ENCODE measurements at regions not wholly inside any gene's neighbourhood (a gene's known extent, or its start where the extent isn't known, plus 50 kb on each side); places are given as distances from the start of the nearest gene placed in this dataset.

- DNase-seq: no peak
These were observed 171.0 kb upstream of the CITED2 start for GRCh38 chr6:139545206-139546105.

GRCh38 chr6:139544701-139545057 is 170.2 kb upstream of the CITED2 start:
- DNase-seq: no peak

- DNase-seq: no peak
These were observed 167.9 kb upstream of the CITED2 start for GRCh38 chr6:139542351-139542750.

GRCh38 chr6:139540894-139541293 is 166.4 kb upstream of the CITED2 start:
- no peak for DNase-seq

- no peak for DNase-seq
These were observed 165.8 kb upstream of the CITED2 start for GRCh38 chr6:139540276-139540675.

- no peak for DNase-seq
These were observed 165.4 kb upstream of the CITED2 start for GRCh38 chr6:139539852-139540251.

- DNase-seq: no peak
These were observed 163.9 kb upstream of the CITED2 start for GRCh38 chr6:139538366-139538765.

GRCh38 chr6:139536751-139537617 is 162.5 kb upstream of the CITED2 start:
- DNase-seq: no peak

GRCh38 chr6:139534472-139535115 is 160.1 kb upstream of the CITED2 start:
- peak; percentile 5 for DNase-seq

- no peak for DNase-seq
These were observed 159.4 kb upstream of the CITED2 start for GRCh38 chr6:139533573-139534471.

GRCh38 chr6:139533171-139533570 is 158.7 kb upstream of the CITED2 start:
- no peak for DNase-seq

- no peak for DNase-seq
These were observed 157.0 kb upstream of the CITED2 start for GRCh38 chr6:139531148-139532115.

- DNase-seq: no peak
These were observed 156.1 kb upstream of the CITED2 start for GRCh38 chr6:139530561-139530960.

- DNase-seq: no peak
These were observed 155.0 kb upstream of the CITED2 start for GRCh38 chr6:139529420-139529819.

- DNase-seq: no peak
These were observed 154.0 kb upstream of the CITED2 start for GRCh38 chr6:139528471-139528870.

GRCh38 chr6:139525415-139525814 is 151.0 kb upstream of the CITED2 start:
- no peak for DNase-seq

GRCh38 chr6:139523986-139524385 is 149.5 kb upstream of the CITED2 start:
- no peak for DNase-seq

- DNase-seq: no peak
These were observed 148.2 kb upstream of the CITED2 start for GRCh38 chr6:139522511-139523220.

- no peak for DNase-seq
These were observed 146.9 kb upstream of the CITED2 start for GRCh38 chr6:139521338-139521737.

GRCh38 chr6:139520321-139520768 is 145.9 kb upstream of the CITED2 start:
- DNase-seq: no peak
